ENCODE measurements at regions not wholly inside any gene's neighbourhood (a gene's known extent, or its start where the extent isn't known, plus 50 kb on each side); places are given as distances from the start of the nearest gene placed in this dataset.

DNA sequence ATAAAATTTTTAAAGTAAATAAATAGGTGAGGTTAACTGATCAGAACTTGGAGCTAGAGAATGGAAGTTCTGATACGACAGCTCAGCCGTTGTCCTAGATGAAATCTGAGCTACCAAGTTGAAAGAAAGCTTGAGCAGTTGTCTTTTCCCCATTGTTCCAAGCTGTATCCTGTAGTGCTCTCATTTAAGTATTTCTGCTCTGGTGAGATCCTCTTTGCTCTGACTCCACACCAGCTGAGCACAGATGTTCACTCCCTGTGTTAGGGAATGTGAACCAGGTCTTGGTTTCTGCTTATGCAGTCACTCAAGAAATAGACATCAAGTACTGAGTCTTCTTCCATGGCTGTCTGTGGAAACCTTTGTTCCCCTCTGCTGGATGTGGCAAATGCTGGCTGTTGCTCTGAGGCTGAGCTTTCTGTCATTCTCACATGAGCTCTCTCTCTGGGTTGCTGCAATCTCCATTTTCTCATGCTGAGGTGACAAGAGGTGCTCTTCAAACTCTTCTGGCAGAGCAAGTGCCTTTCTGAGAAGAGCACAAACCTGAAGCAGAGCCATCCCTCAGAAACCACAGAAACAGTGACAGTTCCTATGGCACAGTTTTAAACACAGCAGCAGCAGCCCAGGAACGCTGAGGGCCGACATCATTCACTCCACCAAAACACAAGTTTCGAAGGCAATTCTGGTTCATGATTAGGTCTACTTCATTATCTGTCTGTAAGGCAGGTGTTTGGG, 194.1 kb downstream of the SP3 start:
- no peak for DNase-seq (ENCODE audit: low spot score)

GRCh38 chr2:173772205-173772604, 193.0 kb downstream of the SP3 start:
- no peak for DNase-seq (ENCODE audit: low spot score)

DNA sequence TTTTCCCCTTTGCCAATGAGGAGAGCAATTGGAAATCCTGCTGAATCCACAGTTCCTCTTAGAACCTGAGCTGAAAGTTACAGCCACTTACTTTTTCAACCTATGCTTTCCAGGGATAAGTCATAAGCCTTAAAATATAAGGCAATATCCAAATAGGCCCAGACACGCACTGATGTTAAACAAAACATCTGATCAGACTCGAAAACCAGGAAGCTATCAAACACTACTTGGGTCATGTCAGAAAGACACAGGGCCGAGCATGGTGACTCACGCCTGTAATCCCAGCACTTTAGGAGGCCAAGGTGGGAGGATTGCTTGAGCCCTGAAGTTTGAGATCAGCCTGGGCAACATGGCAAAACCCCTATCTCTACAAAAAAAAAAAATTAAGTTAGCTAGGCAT, 192.1 kb downstream of the SP3 start:
- no peak for DNase-seq (ENCODE audit: low spot score)

GRCh38 chr2:173775440-173775839, 189.7 kb downstream of the SP3 start:
- no peak for DNase-seq (ENCODE audit: low spot score)

- DNase-seq (ENCODE audit: low spot score): no peak
Measured at GRCh38 chr2:173782681-173783080, 182.5 kb downstream of the SP3 start.

DNA sequence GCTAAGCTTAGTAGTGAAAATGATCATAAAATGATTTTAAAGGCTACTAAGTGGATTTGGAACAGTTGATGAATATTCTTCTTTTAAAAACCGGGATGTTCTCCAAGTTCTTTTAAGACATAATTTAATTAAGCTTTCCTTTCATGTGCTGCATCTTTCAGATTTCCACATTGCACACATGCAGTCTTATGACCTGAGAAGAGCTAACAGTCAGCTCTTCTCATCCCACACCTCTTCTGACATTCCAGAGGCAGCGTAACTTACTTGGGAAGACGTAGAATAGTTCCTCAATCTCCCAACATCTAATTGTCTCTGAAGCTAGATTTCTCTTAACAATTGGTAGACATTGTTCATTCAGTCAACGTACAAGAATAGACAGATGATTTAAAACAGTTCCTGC, 181.8 kb downstream of the SP3 start:
- no peak for DNase-seq (ENCODE audit: low spot score)

DNA sequence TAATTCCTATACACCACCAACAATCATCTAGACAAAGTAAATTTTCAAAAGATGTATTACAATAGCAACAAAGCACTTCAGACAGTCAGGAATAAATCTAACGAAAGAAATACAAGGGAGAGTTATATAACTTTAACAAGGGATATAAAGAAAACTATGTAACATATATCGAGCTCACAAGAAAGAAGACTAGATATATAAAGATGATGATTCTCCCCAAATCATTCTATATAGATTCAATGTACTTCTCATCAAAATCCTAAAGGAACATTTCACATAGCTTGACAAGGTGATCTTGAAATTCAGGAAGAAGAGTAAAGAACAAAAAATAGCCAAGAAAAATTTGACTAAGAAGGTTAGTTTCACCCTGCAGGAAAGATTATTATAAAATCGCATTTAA, 179.4 kb downstream of the SP3 start:
- no peak for DNase-seq (ENCODE audit: low spot score)

DNA sequence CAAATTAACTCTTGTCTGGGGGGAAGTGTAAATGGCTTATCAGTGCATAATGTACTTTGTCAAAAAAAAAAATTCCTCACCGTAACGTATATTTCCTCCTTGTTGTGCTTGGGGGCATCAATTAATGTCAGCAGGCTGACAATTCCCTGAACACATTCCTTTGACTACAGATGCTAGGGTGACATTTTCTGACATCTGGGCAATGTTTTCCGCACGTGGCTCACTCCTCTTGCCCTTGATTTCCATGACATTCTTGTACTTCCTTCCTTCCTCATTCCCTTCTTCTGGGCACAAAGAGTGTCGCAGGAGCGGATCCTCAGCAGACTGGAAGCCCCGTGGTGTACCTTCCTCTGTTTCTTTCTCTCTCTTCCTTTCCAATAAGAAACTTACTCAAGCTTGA, 173.7 kb downstream of the SP3 start:
- DNase-seq (ENCODE audit: low spot score): no peak

GRCh38 chr2:173792166-173792565, 173.0 kb downstream of the SP3 start:
- no peak for DNase-seq (ENCODE audit: low spot score)

DNA sequence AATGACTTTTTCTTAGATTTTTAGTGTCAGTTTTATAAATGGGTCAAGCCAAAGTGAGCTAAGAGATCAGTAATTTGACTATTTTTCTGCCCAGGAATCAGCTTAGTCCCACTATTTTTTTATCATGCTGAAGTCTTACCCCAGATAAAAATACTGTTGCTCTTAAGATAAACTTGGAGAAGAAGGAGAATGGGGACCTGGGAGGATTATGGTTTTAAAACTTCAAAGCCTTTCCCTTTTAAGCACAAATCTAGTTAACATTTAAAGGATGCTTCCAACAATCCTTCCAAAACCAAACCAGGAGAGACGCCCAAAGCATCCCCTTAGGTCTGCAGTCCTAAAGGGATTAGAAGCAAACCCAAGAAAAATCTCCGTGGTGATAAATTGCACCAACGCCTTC, 172.4 kb downstream of the SP3 start:
- DNase-seq (ENCODE audit: low spot score): no peak

DNA sequence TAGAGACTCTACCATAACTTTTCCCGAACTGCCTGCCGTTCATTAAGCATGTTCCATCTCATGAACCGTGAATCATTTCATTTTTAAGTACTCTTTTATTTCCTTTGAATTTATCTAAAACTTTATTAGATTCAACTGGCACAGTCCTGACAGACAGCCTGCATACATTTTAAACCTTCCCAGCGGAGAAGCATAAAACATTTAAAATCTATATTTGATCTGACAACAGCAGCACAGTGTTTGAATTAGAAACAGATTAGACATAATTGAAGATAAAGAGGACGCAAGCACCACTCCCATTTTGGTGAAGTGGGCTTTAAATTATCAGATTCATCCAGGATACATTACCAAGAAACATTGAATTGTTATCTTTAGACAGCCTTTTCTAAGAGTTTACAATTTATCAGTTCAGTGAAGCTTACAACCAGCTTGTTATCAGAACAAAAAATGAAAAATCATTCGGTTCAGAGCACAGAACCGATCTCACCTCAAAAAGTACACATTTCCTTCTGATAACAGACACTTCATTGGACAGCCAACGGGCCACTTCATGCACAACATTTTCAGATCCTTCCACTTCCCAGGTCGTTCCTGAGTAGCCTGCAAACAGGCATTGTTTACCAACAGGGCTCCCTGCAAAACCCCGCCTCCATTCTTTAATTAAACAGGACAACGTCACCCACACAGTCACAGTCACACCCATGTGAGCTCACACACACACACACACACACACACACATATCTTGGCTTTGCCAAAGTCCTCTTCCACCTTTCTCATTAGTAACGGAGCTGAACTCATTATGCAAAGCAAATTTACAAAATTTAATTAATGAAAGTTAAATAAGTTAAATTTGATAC, 171.2 kb downstream of the SP3 start:
- DNase-seq (ENCODE audit: low spot score): no peak

GRCh38 chr2:173797586-173798263, 167.4 kb downstream of the SP3 start:
- no peak for DNase-seq (ENCODE audit: low spot score)

GRCh38 chr2:173802518-173802917, 162.7 kb downstream of the SP3 start:
- DNase-seq (ENCODE audit: low spot score): no peak

DNA sequence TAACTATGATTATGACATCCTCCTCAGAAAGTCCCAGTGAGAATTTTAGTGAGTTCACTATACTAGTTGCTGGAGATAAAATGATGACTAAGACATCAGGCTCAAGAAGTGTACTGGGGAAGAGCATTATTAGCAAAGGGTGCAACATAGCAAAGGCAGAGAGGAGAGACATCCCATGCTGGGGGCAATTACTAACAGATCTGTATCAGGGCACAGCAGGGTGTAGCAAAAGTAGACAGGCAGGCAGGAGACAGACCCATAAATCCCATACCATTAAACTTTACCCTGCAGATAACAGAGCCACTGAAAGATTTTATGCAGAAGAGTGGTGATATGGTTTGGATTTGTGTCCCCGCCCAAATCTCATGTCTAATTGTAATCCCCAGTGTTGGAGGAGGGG, 161.7 kb downstream of the SP3 start:
- DNase-seq (ENCODE audit: low spot score): no peak

- no peak for DNase-seq (ENCODE audit: low spot score)
Measured at GRCh38 chr2:173806761-173807160, 158.4 kb downstream of the SP3 start.

DNA sequence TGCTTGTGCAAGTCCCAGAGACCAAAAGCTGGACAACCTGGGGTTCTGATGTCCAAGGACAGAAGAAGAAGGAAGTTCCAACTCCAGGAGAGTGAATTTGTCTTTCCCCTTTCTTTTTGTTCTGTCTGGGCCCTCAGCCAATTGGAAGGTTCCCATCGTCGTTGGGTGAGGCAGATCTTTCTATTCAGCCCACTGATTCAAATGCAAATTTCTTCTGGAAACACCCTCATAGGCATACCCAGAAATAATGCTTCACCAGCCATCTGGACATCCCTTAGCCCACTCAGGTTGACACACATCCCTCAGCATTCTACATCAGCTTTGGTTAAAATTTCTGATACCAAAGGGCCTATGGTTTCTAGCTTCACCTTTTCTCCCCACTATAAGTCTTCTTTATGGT, 156.5 kb downstream of the SP3 start:
- DNase-seq (ENCODE audit: low spot score): no peak

- no peak for DNase-seq (ENCODE audit: low spot score)
Measured at GRCh38 chr2:173812321-173812720, 152.9 kb downstream of the SP3 start.

DNA sequence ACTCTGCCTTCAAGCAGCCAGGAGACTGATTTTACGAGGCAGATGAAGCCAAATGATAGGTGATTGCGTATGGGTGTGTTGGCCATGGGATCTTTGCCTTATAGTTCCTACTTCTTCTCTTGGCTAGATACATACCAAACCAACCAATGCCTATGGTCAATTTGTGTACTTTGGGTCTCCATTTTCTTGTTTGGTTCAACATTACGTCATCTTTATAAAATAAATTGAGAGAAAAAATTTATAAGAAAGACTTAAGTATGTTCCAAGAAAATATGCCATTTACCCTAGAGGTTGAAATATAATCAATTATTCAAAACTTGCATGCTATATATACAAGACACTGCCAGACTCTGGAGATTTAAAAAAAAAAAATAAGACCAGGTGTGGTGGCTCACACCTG, 150.9 kb downstream of the SP3 start:
- no peak for DNase-seq (ENCODE audit: low spot score)

DNA sequence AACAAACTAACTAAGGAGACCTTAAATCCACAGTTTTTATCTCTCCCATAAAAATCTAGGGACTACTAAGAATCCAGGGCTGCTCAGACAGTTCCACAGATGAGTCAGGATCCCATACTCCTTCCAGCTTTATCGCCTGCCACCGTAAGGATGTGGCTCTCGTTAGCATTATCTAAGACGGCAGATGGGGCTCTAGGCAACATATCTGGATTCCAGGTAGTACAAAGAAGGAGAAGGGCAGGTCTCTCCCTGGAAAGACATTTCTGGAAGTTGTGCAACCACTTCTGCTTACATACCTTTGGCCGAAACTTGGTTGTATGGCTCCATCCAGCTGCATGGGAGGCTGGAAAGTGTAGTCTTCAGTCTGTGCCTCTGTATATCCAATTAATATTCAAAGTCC, 149.4 kb downstream of the SP3 start:
- DNase-seq (ENCODE audit: low spot score): no peak

GRCh38 chr2:173817582-173817981, 147.6 kb downstream of the SP3 start:
- no peak for DNase-seq (ENCODE audit: low spot score)

- no peak for DNase-seq (ENCODE audit: low spot score)
Measured at GRCh38 chr2:173818285-173818684, 146.9 kb downstream of the SP3 start.

- DNase-seq (ENCODE audit: low spot score): no peak
Measured at GRCh38 chr2:173819852-173820251, 145.3 kb downstream of the SP3 start.

DNA sequence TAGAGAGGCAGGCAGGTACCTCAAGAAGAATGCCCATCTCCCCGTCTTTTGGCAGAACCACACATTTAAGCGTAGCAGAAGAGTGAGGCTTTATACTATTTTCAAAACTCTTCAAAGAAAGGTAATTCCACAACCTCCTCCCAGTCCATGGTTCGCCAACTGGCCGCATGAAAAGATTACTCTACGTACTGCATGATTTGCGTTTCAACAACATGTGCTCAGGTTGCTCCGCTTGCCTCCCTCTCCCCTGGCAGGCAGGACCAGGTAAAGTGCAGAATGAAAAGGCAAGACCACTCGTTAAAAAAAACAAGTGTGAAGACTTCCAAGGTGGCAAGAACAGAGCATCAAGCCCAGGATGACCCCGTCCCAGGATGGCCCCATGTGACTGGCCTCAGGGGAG, 143.7 kb downstream of the SP3 start:
- no peak for DNase-seq (ENCODE audit: low spot score)
